ENCODE measurements at regions not wholly inside any gene's neighbourhood (a gene's known extent, or its start where the extent isn't known, plus 50 kb on each side); places are given as distances from the start of the nearest gene placed in this dataset.

DNA sequence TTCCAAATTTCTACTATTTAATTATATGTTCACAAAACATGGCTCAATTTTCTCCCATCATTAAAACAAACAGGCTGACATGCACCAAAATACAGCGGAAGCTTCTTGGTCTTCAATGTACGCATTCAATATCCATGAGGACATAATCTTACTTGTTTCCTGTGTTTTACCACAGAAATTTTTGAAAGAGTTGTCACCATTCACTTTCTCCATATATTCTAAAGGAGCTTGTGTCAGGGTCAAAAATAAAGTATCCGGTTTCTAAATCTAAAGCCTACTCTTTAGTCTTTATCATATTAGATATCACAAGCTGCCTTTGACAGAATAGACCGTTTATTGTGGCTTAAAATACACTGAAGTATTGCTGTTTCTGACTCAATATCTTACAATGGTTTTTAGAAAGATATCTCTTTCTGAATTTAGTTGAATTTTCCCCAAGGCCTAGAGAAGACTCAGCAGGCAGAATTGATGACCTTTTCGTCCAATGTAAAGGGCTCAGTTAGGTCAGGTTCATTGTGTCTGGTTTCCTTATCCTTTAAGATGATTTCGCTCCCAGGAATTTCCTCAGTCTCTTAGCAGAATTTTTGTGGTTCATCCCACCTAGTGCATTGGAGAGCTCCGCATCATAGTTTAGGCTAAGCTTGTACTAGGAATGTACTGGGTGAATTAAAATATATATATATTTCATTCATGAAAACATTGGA, 717.2 kb downstream of the NCAM2 start:
- TF ChIP-seq POLR2A (IDR thresholded peaks at IDR 0.05) (no peak), CTCF (IDR thresholded peaks at IDR 0.05) (no peak)
